GM12875 (cell line): ENCODE measurements at regions not wholly inside any gene's neighbourhood (a gene's known extent, or its start where the extent isn't known, plus 50 kb on each side); places are given as distances from the start of the nearest gene placed in this dataset.
"Not testable (repeated sequence)": the region's sequence is repeated elsewhere in the genome, so short reads cannot be mapped to it uniquely, and the experiment has no call there.

Experiments used
- H3K4me3 ChIP-seq: one replicate; pipeline ENCODE4 v1.5.1; 2011; ENCODE audit warnings: low read depth, low read length, control low read depth
- TF ChIP-seq, protein P1 (sequence below): IDR thresholded peaks from 2 replicates; pipeline ENCODE4 v1.5.1; 2011; ENCODE audit warnings: low read depth, mild to moderate bottlenecking, control low read depth, inconsistent platforms, low read length, moderate library complexity, borderline replicate concordance; ENCODE audit not compliant: insufficient read depth

- no peak overlapping the region for H3K4me3 ChIP-seq
- TF ChIP-seq, protein P1, sequence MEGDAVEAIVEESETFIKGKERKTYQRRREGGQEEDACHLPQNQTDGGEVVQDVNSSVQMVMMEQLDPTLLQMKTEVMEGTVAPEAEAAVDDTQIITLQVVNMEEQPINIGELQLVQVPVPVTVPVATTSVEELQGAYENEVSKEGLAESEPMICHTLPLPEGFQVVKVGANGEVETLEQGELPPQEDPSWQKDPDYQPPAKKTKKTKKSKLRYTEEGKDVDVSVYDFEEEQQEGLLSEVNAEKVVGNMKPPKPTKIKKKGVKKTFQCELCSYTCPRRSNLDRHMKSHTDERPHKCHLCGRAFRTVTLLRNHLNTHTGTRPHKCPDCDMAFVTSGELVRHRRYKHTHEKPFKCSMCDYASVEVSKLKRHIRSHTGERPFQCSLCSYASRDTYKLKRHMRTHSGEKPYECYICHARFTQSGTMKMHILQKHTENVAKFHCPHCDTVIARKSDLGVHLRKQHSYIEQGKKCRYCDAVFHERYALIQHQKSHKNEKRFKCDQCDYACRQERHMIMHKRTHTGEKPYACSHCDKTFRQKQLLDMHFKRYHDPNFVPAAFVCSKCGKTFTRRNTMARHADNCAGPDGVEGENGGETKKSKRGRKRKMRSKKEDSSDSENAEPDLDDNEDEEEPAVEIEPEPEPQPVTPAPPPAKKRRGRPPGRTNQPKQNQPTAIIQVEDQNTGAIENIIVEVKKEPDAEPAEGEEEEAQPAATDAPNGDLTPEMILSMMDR, result no peak
Measured at GRCh38 chr7:8338206-8338605, 76.2 kb upstream of the ICA1 start.

- TF ChIP-seq, protein P1, result no peak
Measured at GRCh38 chr7:8343556-8343955, 81.6 kb upstream of the ICA1 start.

GRCh38 chr7:8347395-8347794, 85.4 kb upstream of the ICA1 start:
- H3K4me3 ChIP-seq, result not testable (repeated sequence)

More at GRCh38 chr7:8343556-8343955, 81.6 kb upstream of the ICA1 start:
- no peak overlapping the region for H3K4me3 ChIP-seq

- H3K4me3 ChIP-seq, result not testable (repeated sequence)
Measured at GRCh38 chr7:8351654-8352053, 81.8 kb upstream of the NXPH1 start.

GRCh38 chr7:8353991-8354390, 79.4 kb upstream of the NXPH1 start:
- TF ChIP-seq, protein P1, result no peak
- no peak overlapping the region for H3K4me3 ChIP-seq

GRCh38 chr7:8354503-8354902, 78.9 kb upstream of the NXPH1 start:
- TF ChIP-seq, protein P1, result no peak
- H3K4me3 ChIP-seq, result no peak overlapping the region

DNA sequence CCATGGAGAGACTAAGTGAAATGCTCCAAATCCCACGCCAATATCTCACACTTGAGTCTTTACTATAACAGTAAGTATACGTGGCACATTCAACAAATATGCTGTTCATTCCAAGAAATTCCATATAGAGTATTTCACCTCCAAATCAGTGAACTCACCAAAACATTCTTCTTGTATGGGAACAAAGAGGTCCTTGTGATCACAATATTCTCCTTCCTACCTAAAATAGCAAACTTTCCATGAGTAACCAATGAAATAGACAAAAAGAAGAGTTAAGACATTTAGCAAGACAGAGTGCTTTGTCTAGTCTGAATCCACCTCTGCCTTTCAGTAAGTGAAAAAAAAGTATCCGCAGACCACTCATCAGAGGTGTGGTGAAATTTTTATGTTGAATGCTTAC, 77.3 kb upstream of the NXPH1 start:
- TF ChIP-seq, protein P1, result no peak
- H3K4me3 ChIP-seq, result no peak overlapping the region

GRCh38 chr7:8357536-8357935, 75.9 kb upstream of the NXPH1 start:
- H3K4me3 ChIP-seq, result no peak overlapping the region
- TF ChIP-seq, protein P1, result no peak
